ENCODE measurements at regions not wholly inside any gene's neighbourhood (a gene's known extent, or its start where the extent isn't known, plus 50 kb on each side); places are given as distances from the start of the nearest gene placed in this dataset.
"Not testable (repeated sequence)": the region's sequence is repeated elsewhere in the genome, so short reads cannot be mapped to it uniquely, and the experiment has no call there.

GRCh38 chr12:9425429-9425828 lies 182.3 kb downstream of the KLRB1 start:
- TF ChIP-seq CTCF, POLR2A (IDR thresholded peaks at IDR 0.05): not testable (repeated sequence)

All from testis (tissue), 2 donors.